ENCODE measurements at regions not wholly inside any gene's neighbourhood (a gene's known extent, or its start where the extent isn't known, plus 50 kb on each side); places are given as distances from the start of the nearest gene placed in this dataset.

- TF ChIP-seq CTCF (IDR thresholded peaks at IDR 0.05; ENCODE audit: poor library complexity, severe bottlenecking) = no peak
- TF ChIP-seq EZH2 (IDR thresholded peaks at IDR 0.05; ENCODE audit: borderline replicate concordance, insufficient read depth, low read length, poor library complexity, severe bottlenecking) = no peak
- no peak for TF ChIP-seq REST (IDR thresholded peaks at IDR 0.05; ENCODE audit: borderline replicate concordance)
- TF ChIP-seq MXI1 (conservative IDR thresholded peaks at IDR 0.05; ENCODE audit: poor library complexity, severe bottlenecking) = no peak
- TF ChIP-seq TAF1 (IDR thresholded peaks at IDR 0.05; ENCODE audit: low read depth) = no peak
- no peak for TF ChIP-seq RAD21 (conservative IDR thresholded peaks at IDR 0.05)
- no peak for TF ChIP-seq POLR2AphosphoS5 (IDR thresholded peaks at IDR 0.05)
- TF ChIP-seq EP300 (conservative IDR thresholded peaks at IDR 0.05; ENCODE audit: poor library complexity, severe bottlenecking) = no peak
- TF ChIP-seq SMC3 (conservative IDR thresholded peaks at IDR 0.05; ENCODE audit: poor library complexity) = no peak
Measured at GRCh38 chr6:121730616-121731015, 295.2 kb downstream of the GJA1 start.
